ENCODE measurements at regions not wholly inside any gene's neighbourhood (a gene's known extent, or its start where the extent isn't known, plus 50 kb on each side); places are given as distances from the start of the nearest gene placed in this dataset.

DNA sequence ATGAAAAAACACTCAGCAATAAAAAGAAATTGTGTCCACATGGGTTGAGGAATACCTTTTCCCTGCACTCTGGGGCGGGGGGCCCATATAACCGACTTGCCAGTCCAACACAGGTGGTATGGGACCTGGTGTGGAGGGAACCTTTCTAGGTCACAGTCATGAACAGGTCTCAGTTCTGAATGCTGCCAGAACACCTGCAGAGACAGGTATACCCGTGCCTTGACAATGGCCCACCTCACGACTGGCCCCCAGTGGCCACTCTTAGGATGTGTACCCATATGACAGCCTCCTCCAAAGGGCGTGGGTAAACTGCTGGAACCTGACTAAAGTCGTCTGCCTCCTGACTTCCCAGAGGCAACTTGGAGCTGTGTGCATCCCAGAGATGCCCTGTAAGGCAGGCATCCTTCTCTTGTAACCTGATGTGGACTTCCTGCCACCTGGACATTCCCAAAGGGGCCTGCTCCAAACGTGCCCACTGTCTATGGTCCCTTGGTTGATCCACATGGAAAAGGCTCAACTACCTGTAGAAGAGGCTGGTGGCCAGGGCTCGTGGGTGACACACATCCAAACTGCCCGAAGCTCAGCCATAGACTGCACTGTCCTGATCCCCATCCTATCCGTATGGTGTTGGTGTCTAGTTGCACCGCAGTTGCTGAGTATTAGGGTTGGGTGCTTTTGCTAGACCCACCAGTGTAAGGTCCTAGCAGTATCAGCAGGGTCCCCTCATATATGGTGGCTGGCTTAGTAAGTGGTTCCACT is 859.3 kb downstream of the BRD1 start:
- RAD21 ChIA-PET (ENCODE audit: low non-redundant PET in 1 of 2, low total read pairs in 2 of 2, uncharacterized antibody in 2 of 2, unreplicated experiment in 2 of 2): no interaction called here
- peak; percentile 23 for DNase-seq (ENCODE audit: low read depth, low spot score)

GRCh38 chr22:48963405-48963804 is 864.3 kb downstream of the BRD1 start:
- no peak overlapping the region for H3K27ac ChIP-seq (ENCODE audit: low read depth, low read length)
- no peak overlapping the region for H2AFZ ChIP-seq (ENCODE audit: low read depth, low read length, poor library complexity, severe bottlenecking)
- no peak overlapping the region for H3K4me2 ChIP-seq (ENCODE audit: low read length)
- H3K36me3 ChIP-seq (ENCODE audit: control insufficient read depth in 1 of 2, insufficient read depth in 2 of 2, low read length in 2 of 2): no peaks in the 10 kb centered on the region
- H3K27me3 ChIP-seq (ENCODE audit: insufficient read depth, low read length): peaks cover 15% of the 10 kb centered on the region; the same call in 1 of the 2 replicates
- intact Hi-C loops (cut with micrococcal nuclease): no loop called here
- DNase-seq (ENCODE audit: low read depth, low spot score): no peak
- no peaks in the 10 kb centered on the region for H3K79me2 ChIP-seq (ENCODE audit: insufficient read depth, low read length)
- ChIA-PET RAD21 (ENCODE audit: low non-redundant PET in 1 of 2, low total read pairs in 2 of 2, uncharacterized antibody in 2 of 2, unreplicated experiment in 2 of 2) (no interaction called here), POLR2A (no interaction called here), CTCF (no interaction called here)
- no peaks in the 10 kb centered on the region for H3K9me2 ChIP-seq (ENCODE audit: insufficient read depth)
- BruUV-seq (replicated peaks): no TSS peak
- no peak overlapping the region for H3K9ac ChIP-seq (ENCODE audit: low read length)
- no peaks in the 10 kb centered on the region for H3K4me1 ChIP-seq (ENCODE audit: control insufficient read depth in 1 of 2, insufficient read depth in 2 of 2, low read length in 2 of 2)
- H3K4me3 ChIP-seq (replicated peaks in 1 of 2; ENCODE audit: low read depth in 1 of 2, low read length in 2 of 2): no peak overlapping the region
- no peaks in the 10 kb centered on the region for H3K9me3 ChIP-seq (ENCODE audit: control insufficient read depth in 1 of 2, insufficient read depth in 1 of 2, low read depth in 1 of 2, low read length in 2 of 2)
- no peaks in the 10 kb centered on the region for H4K20me1 ChIP-seq (ENCODE audit: insufficient read depth)
- ATAC-seq: no peak
- TF ChIP-seq CBX3 (IDR thresholded peaks at IDR 0.05; ENCODE audit: low read depth) (no peak), POLR2A (IDR thresholded peaks at IDR 0.05; ENCODE audit: borderline replicate concordance, extremely low read depth, insufficient read depth, insufficient read length) (no peak), FOSL1 (IDR thresholded peaks at IDR 0.05; ENCODE audit: low read depth) (no peak), CEBPB (IDR thresholded peaks at IDR 0.05; ENCODE audit: low read depth) (no peak), SP1 (IDR thresholded peaks at IDR 0.05; ENCODE audit: low read depth) (no peak), EGR1 (IDR thresholded peaks at IDR 0.05; ENCODE audit: low read depth) (no peak), RAD21 (IDR thresholded peaks at IDR 0.05; ENCODE audit: low read depth) (no peak), SIN3A (IDR thresholded peaks at IDR 0.05; ENCODE audit: low read depth) (no peak), ZBTB33 (IDR thresholded peaks at IDR 0.05; ENCODE audit: extremely low read depth, insufficient replicate concordance, low read length) (no peak), JUND (IDR thresholded peaks at IDR 0.05) (no peak)
- TF ChIP-seq, protein P1, sequence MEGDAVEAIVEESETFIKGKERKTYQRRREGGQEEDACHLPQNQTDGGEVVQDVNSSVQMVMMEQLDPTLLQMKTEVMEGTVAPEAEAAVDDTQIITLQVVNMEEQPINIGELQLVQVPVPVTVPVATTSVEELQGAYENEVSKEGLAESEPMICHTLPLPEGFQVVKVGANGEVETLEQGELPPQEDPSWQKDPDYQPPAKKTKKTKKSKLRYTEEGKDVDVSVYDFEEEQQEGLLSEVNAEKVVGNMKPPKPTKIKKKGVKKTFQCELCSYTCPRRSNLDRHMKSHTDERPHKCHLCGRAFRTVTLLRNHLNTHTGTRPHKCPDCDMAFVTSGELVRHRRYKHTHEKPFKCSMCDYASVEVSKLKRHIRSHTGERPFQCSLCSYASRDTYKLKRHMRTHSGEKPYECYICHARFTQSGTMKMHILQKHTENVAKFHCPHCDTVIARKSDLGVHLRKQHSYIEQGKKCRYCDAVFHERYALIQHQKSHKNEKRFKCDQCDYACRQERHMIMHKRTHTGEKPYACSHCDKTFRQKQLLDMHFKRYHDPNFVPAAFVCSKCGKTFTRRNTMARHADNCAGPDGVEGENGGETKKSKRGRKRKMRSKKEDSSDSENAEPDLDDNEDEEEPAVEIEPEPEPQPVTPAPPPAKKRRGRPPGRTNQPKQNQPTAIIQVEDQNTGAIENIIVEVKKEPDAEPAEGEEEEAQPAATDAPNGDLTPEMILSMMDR (IDR thresholded peaks at IDR 0.05 in 2 of 3, conservative IDR thresholded peaks at IDR 0.05 in 1 of 3; ENCODE audit: borderline replicate concordance in 1 of 3, insufficient read depth in 1 of 3, low read depth in 2 of 3, low read length in 2 of 3): no peak

More for the DNA sequence above, 859.3 kb downstream of the BRD1 start:
- H2AFZ ChIP-seq (ENCODE audit: low read depth, low read length, poor library complexity, severe bottlenecking): no peak overlapping the region
- peak; percentile 100 for ATAC-seq
- intact Hi-C loops (cut with micrococcal nuclease): no loop called here
- H3K4me3 ChIP-seq (replicated peaks in 1 of 2; ENCODE audit: low read depth in 1 of 2, low read length in 2 of 2): no peak overlapping the region
- no peaks in the 10 kb centered on the region for H4K20me1 ChIP-seq (ENCODE audit: insufficient read depth)
- peak; percentile 43 for TF ChIP-seq RAD21 (IDR thresholded peaks at IDR 0.05; ENCODE audit: low read depth)
- TF ChIP-seq ZFX (IDR thresholded peaks at IDR 0.05): no peak
- TF ChIP-seq, protein P1 (IDR thresholded peaks at IDR 0.05 in 2 of 3, conservative IDR thresholded peaks at IDR 0.05 in 1 of 3; ENCODE audit: borderline replicate concordance in 1 of 3, insufficient read depth in 1 of 3, low read depth in 2 of 3, low read length in 2 of 3): peak in 2 of 3 experiments; percentile 70 to 82; a peak in 4 of 6 replicates
- no peak overlapping the region for H3K9ac ChIP-seq (ENCODE audit: low read length)
- H3K9me3 ChIP-seq (ENCODE audit: control insufficient read depth in 1 of 2, insufficient read depth in 1 of 2, low read depth in 1 of 2, low read length in 2 of 2): no peaks in the 10 kb centered on the region
- H3K79me2 ChIP-seq (ENCODE audit: insufficient read depth, low read length): no peaks in the 10 kb centered on the region
- H3K36me3 ChIP-seq (ENCODE audit: control insufficient read depth in 1 of 2, insufficient read depth in 2 of 2, low read length in 2 of 2): no peaks in the 10 kb centered on the region
- POLR2A ChIA-PET: no interaction called here
- H3K27me3 ChIP-seq (ENCODE audit: insufficient read depth, low read length): peaks cover 15% of the 10 kb centered on the region; the same call in 1 of the 2 replicates
- CTCF ChIA-PET: no interaction called here
- no peak overlapping the region for H3K27ac ChIP-seq (ENCODE audit: low read depth, low read length)
- H3K4me2 ChIP-seq (ENCODE audit: low read length): no peak overlapping the region
- no peaks in the 10 kb centered on the region for H3K9me2 ChIP-seq (ENCODE audit: insufficient read depth)
- BruUV-seq (replicated peaks): no TSS peak
- H3K4me1 ChIP-seq (ENCODE audit: control insufficient read depth in 1 of 2, insufficient read depth in 2 of 2, low read length in 2 of 2): no peaks in the 10 kb centered on the region
